Embryonic facial prominence (tissue), 1 donor: ENCODE measurements at regions not wholly inside any gene's neighbourhood (a gene's known extent, or its start where the extent isn't known, plus 50 kb on each side); places are given as distances from the start of the nearest gene placed in this dataset.

ENCODE experiments used
- DNase-seq: peaks from one replicate; pipeline ENCODE4 v3.0.0-alpha.2; 2016; ENCODE audit errors: extremely low spot score

DNA sequence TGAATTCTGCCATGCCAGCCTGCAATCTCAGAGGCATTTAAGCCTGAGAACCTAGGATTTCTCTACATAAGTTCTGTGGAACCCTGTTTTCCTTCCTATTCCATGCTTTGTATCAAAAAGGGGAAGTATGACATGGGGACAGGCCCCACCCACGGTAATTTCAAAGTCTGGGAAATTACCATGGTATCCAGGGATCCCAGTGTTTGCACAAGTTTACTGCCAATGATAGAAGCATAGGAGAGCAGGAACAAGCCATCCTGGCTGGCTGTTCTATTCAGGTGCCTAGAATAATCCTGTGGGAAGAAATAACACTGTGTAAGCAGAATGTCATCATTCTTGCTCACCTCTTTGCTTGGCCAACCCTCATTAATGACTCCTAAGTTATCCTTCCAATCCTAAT, 53.8 kb upstream of the ATP1B1 start:
- DNase-seq = no peak

DNA sequence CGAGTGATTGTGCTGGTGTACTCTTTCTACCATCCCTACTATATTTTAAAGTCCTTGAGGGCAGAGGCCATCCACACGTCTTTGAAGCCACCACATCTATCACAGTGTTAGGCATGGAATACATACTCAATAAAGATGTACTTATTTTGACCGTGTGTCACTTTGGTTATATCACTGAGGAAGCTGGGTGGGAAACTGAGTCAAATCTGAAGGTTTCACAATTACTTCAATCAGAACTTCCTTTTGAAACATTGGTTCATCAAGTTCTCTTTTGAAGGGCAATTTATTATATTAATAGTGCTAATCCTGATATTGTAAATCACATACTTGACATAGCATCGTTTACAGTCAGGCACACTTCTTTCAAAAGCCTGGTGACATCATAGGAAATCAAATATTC, 53.3 kb upstream of the ATP1B1 start:
- DNase-seq = no peak
